Lung microvascular endothelial cell (primary cell): ENCODE measurements at regions not wholly inside any gene's neighbourhood (a gene's known extent, or its start where the extent isn't known, plus 50 kb on each side); places are given as distances from the start of the nearest gene placed in this dataset.

Experiments used
- DNase-seq, 2 donors: peaks; one replicate each; pipeline versions ENCODE4 v3.0.0 to v3.0.0-alpha.2; 2010; ENCODE audit warnings: low read depth in 2 of 2

- DNase-seq, result no peak
Observed at GRCh38 chr2:84290537-84290936, 168.5 kb downstream of the SUCLG1 start.

DNA sequence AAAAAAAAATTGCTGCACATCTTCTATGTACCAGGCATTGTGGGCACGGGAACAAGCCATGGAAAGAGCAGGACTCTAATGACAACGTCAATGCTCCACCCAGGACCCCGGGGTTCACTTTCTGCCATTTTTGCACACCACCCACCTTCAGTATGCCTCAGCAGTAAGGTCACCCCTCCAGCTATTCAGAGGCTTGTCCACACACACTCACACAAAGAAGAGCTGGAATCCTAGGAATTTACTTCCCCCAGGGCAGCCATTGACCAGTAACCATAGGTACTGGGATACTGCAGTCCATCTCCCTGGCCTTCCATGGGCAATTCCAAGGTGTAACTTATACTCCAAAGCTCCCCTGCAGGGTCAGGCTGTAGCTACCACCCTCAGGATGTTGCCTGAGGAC lies 170.8 kb downstream of the SUCLG1 start:
- DNase-seq, result no peak

DNA sequence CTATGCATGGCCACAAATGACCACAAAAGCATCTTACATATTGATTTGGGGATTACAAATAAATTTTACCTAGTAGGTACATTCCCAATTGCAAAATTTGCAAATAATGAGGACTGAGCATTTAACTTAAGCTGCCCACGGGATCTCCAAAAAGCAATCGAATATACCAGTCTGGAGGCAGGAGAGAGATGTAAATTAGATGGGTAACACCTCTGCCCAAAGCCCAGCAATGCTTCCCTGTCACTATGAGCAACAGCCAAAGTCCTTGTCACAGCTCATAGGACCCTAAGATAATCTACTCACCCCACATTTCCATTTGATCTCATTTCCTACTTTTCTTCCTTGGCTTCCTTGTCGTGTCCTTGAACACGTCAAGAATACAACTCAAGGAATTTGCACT lies 172.2 kb downstream of the SUCLG1 start:
- DNase-seq, result no peak

GRCh38 chr2:84285056-84285747 lies 173.9 kb downstream of the SUCLG1 start:
- DNase-seq, result no peak

- DNase-seq, result no peak
Observed at GRCh38 chr2:84283506-84283905, 175.6 kb downstream of the SUCLG1 start.

DNA sequence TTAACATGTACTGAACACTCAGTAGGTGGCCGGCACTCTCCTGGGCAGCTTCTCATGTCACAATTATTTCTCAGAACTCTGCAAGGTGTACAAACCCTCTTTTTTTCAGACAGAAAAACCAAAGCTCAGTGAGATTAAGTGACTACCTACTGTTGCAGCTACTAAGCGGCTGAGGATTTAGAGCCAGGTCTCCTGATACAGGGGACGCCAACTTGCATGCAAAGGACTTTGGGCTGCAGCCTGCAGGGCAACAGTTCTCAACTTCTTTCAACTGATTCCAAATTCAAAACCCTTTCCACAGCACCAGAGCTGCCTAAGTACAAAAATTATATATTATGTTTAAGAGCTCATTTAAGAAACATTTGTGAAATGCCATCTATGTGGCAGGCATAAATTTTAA lies 177.6 kb downstream of the SUCLG1 start:
- DNase-seq, result no peak

GRCh38 chr2:84280873-84281272 lies 178.2 kb downstream of the SUCLG1 start:
- no peak for DNase-seq

- no peak for DNase-seq
Observed at GRCh38 chr2:84278386-84278785, 180.7 kb downstream of the SUCLG1 start.

GRCh38 chr2:84276590-84277255 lies 182.4 kb downstream of the SUCLG1 start:
- no peak for DNase-seq

- no peak for DNase-seq
Observed at GRCh38 chr2:84273406-84273805, 185.7 kb downstream of the SUCLG1 start.

DNA sequence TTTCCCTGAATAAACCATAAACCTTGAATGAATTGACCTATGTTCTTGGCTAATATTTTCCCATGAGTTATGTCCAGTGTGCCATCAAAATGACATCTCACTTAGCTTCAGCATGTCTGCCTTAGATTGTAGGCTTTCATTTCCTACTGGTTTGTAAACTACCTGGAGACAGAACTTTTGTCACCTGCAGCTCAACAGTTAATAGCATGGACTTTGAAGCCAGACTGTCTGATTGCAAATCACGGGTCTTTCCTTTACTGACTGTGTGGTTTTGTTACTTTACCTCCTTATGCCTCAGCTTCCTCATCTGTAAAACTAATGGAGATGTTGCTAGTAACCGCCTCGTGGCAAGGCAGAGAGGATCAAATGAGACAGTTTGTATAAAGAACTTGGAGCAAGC lies 187.1 kb downstream of the SUCLG1 start:
- DNase-seq, result no peak

DNA sequence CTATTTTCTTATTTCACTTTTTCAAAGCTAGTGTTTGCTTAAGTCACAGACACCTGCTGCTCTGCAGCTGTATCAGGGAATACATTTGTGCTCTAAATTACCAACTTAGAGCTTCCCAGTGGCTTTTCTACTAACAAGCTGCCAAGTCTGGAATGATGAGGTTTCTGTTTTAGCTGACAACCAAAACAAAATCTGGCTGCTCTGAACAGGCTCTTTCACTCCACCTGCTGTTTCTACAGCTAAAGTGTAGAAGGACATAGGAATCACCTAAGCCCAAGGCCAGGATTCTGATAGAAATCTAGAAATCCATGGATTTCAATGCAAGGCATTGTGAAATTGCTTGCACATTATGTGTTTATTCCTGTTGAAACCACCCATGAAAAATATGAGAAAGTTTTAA lies 201.2 kb downstream of the SUCLG1 start:
- DNase-seq, result no peak

DNA sequence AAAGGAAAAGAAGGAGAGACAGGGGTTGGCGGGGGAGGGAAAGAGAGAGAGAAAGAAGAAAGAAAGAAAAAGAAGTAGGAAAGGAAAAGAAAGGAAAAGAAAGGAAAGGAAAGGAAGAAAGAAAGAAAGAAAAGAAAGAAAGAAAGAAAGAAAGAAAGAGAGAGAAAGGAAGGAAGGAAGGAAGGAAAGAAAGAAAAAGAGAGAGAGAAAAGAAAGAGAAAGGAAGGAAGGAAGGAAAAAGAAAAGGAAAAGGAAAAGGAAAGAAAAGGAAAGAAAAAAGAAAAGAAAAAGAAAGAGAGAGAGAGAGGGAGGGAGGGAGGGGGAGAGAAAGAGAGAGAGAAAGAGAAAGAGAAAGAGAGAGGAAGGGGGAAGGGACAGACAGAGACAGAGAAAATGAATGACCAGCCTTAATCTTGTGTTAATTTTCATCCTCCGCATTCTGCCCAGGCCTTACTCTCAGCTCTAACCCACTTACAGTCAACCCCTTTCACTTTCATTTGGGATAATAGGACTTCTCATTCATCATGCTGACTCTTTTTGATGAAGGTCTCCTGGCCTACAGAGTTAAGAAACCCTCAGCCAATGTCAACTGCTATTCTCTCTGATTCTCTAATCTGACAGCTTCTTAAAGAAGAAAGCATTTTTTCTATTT lies 207.3 kb downstream of the SUCLG1 start:
- no peak for DNase-seq

- no peak for DNase-seq
Observed at GRCh38 chr2:84249140-84249539, 209.9 kb downstream of the SUCLG1 start.

DNA sequence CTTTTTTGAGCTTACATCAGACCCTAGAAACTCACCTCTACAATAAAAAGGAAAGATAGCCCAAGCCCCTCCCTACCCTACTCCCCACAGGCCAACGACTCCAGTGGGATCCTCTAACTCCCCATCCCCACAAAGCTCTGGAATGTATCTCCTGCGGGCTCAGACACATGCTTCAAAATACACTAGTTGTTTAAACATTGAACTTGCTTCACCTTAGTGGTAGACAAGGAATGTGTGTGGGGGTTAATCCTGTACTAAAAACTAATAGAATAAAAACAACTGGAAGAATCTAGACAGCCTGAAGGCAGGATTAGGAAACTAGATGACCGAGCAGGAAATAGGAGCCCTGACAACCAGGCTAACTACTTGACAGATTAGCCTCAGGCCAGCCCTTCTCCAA lies 211.5 kb downstream of the SUCLG1 start:
- DNase-seq, result no peak

DNA sequence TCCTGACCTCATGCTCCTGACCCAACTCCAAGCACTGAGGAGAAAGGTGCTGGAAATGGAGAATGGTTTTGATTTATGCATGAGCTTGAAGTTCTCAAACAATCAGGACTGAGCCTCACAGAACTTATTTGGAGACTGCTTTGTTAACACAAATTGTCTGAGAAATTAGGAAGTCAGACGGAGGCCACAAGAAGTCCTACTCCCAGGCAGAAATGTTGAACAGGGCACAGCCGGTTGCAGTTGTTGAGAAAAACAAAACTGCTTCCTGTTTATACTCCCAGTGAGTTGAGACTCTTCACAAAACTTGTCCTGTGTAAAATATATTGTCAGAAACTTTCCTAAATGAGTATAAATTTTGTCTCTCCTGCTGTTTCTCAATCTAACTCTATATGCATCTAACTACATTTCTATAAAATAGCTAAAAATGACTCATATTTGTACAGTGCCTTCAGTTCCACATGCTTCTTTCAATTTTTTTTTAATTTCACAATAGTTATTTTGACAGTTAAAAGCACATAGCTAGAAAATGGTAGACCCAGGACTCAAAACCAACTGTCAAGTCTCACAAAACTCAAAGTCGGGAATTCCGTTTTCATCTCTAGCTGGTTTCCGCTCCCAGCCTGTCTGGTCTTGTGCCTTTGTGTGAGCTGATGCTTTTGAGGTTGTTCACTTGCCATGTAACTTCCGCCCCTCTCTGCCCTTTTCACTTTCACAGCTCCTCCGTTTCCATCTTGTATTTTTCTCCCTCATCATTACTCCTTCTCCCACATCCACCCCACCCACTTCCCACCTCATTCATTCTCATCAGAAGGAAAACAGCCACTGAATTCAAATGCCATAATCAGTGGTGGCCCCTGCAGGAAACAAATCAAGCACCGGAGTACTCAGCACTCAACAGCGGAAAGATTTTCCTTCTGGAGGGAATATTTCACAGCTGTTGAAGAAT lies 215.0 kb downstream of the SUCLG1 start:
- DNase-seq, result no peak

DNA sequence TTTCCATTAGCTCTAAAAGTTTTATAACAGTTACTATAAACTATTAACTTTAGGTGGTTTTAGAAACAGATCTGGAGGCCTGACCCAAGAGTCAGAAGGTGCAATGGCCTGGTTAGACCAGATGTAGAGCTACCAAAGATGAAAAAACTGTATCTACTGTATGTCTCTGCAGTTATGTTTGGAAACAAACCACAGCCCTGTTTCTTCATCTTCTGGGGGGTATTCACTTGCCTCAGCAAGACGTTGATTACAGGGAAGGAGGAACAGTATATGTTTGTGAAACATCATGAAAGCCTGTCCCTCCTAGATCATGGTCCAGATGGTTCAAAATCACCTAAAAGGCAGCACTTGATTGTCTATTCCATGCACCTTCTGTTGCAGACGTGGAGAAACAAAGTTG lies 220.2 kb downstream of the SUCLG1 start:
- DNase-seq, result no peak

- no peak for DNase-seq
Observed at GRCh38 chr2:84236288-84236687, 222.8 kb downstream of the SUCLG1 start.

GRCh38 chr2:84234103-84234502 lies 225.0 kb downstream of the SUCLG1 start:
- no peak for DNase-seq

GRCh38 chr2:84231478-84231877 lies 227.6 kb downstream of the SUCLG1 start:
- no peak for DNase-seq

GRCh38 chr2:84224121-84224520 lies 235.0 kb downstream of the SUCLG1 start:
- DNase-seq, result no peak

- DNase-seq, result no peak
Observed at GRCh38 chr2:84223191-84223590, 235.9 kb downstream of the SUCLG1 start.
